ENCODE measurements at regions not wholly inside any gene's neighbourhood (a gene's known extent, or its start where the extent isn't known, plus 50 kb on each side); places are given as distances from the start of the nearest gene placed in this dataset.

DNA sequence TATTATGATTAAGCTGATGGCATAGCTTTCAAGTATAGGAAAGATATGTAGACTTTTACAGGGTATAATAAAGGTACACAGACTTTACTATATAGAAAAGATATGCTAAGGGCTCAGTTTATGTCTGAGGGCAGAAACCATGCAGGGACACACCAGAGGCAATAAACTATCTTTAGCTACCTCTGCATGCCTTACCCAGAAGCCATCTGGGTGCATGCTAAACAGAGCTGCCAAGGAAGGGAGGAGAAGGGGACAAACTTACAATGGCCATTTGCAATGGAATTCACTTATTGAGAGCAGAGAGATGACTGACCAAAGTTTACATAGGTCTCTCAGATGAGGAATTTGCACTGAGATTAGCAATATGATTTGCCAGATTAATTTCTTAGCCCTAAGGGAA, 143.1 kb upstream of the NR4A3 start:
- no peaks in the 10 kb centered on the region for H4K20me1 ChIP-seq
- H3K9ac ChIP-seq = no peak overlapping the region
- H3K9me3 ChIP-seq (replicated peaks in 1 of 11) = peaks cover 0 to 18% (median 9%) of the 10 kb centered on the region in 11 experiments; a peak in 10 of 22 replicates
- H3K27me3 ChIP-seq = no peaks in the 10 kb centered on the region
- peaks cover 0 to 17% (median 0%) of the 10 kb centered on the region in 10 experiments; a peak in 6 of 20 replicates for H3K4me1 ChIP-seq
- H3K27ac ChIP-seq = no peak overlapping the region
- no peak for TF ChIP-seq Cebpa-rat (IDR thresholded peaks at IDR 0.05)
- no peak overlapping the region for H3K4me2 ChIP-seq
- H3K4me3 ChIP-seq = no peak overlapping the region
- no peaks in the 10 kb centered on the region for H3K36me3 ChIP-seq

DNA sequence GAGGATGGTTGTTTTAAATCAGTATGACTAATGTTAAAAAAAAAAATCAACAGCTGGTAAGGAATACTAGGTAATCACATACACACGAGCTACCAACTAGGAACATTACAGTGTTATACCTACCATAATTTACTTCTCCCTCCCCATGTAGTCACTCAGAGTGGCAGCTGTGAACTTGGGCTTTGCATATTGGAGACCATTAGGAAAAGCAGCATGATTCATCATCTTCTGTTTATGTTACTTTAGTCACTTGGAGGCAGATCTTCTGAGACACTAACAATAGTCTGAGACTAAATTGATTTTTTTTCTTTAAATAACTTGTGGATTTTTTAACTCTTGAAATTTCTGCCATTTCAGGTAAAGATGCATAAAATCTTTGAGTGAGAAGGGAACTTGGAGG, 141.5 kb upstream of the NR4A3 start:
- Histone ChIP-seq H3K4me2 (no peak overlapping the region), H3K36me3 (no peaks in the 10 kb centered on the region), H4K20me1 (no peaks in the 10 kb centered on the region), H3K4me3 (no peak overlapping the region), H3K27ac (no peak overlapping the region), H3K9ac (no peak overlapping the region), H3K27me3 (no peaks in the 10 kb centered on the region), H3K4me1 (peaks cover 0 to 17% (median 0%) of the 10 kb centered on the region in 10 experiments; a peak in 6 of 20 replicates), H3K9me3 (replicated peaks in 1 of 11) (peaks cover 0 to 18% (median 9%) of the 10 kb centered on the region in 11 experiments; a peak in 10 of 22 replicates)
- no peak for TF ChIP-seq Cebpa-rat (IDR thresholded peaks at IDR 0.05)

DNA sequence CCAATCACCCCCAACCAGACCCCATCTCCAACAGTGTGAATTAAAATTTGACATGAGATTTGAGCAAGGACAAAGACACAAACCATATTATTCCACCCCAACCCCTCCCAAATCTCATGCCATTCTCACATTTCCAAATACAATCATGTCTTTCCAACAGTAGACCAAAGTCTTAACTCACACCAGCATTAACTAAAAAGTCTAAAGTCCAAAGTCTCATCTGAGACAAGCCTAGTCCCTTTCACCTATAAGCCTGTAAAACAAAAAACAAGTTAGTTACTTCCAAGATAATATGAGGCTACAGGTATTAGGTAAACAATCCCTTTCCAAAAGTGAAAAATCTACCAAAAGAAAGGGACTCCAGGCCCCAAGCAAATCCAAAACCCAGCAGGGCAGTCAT, 140.6 kb upstream of the NR4A3 start:
- TF ChIP-seq Cebpa-rat (IDR thresholded peaks at IDR 0.05) = no peak
- H3K36me3 ChIP-seq = no peaks in the 10 kb centered on the region
- no peaks in the 10 kb centered on the region for H3K27me3 ChIP-seq
- H3K27ac ChIP-seq = no peak overlapping the region
- H3K9ac ChIP-seq = no peak overlapping the region
- H3K4me2 ChIP-seq = no peak overlapping the region
- peaks cover 0 to 17% (median 0%) of the 10 kb centered on the region in 10 experiments; a peak in 6 of 20 replicates for H3K4me1 ChIP-seq
- H4K20me1 ChIP-seq = no peaks in the 10 kb centered on the region
- H3K4me3 ChIP-seq = no peak overlapping the region
- H3K9me3 ChIP-seq (replicated peaks in 1 of 11) = peaks cover 0 to 12% (median 5%) of the 10 kb centered on the region in 11 experiments; a peak in 10 of 22 replicates

DNA sequence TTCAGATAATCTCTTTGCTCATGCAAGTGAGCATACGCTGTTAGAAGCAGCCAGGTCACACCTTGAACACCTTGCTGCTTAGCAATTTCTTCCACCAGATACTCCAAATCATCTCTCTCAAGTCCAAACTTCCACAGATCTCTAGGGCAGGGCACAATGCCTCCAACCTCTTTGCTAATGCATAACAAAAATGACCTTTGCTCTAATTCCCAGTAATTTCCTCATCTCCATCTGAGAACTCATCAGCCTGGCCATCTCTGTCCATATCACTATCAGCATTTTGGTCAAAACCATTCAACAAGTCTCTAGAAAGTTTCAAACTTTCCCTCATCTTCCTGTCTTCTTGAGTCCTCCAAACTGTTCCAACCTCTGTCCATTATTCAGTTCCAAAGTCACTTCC, 139.3 kb upstream of the NR4A3 start:
- H3K4me3 ChIP-seq = no peak overlapping the region
- no peaks in the 10 kb centered on the region for H4K20me1 ChIP-seq
- no peaks in the 10 kb centered on the region for H3K27me3 ChIP-seq
- H3K4me1 ChIP-seq = peaks cover 0 to 17% (median 0%) of the 10 kb centered on the region in 10 experiments; a peak in 6 of 20 replicates
- H3K27ac ChIP-seq = no peak overlapping the region; a peak in 1 of 22 replicates
- peaks cover 0 to 10% (median 0%) of the 10 kb centered on the region in 11 experiments; a peak in 5 of 22 replicates for H3K9me3 ChIP-seq (replicated peaks in 1 of 11)
- H3K36me3 ChIP-seq = no peaks in the 10 kb centered on the region
- TF ChIP-seq Cebpa-rat (IDR thresholded peaks at IDR 0.05) = no peak
- peak overlapping the region in 2 of 11 experiments; percentile 58 to 63; a peak in 4 of 22 replicates for H3K4me2 ChIP-seq
- no peak overlapping the region for H3K9ac ChIP-seq

DNA sequence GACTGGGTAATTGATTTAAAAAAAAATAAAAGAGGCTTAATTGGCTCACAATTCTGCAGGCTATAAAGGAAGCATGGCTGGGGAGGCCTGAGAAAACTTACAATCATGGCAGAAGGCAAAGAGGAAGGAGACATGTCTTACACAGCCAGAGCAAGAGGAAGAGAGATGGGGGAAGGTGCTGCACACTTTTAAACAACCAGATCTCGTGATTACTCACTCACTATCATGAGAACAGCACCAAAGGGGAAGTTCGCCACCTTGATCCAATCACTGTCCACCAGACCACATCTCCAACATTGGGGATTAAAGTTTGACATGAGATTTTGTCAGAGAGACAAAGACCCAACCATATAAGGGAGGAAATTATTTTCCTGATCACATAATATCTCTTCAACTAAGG, 138.8 kb upstream of the NR4A3 start:
- no peak overlapping the region for H3K4me3 ChIP-seq
- H3K4me1 ChIP-seq = peaks cover 0 to 17% (median 0%) of the 10 kb centered on the region in 10 experiments; a peak in 6 of 20 replicates
- no peaks in the 10 kb centered on the region for H3K27me3 ChIP-seq
- no peak overlapping the region for H3K9ac ChIP-seq
- no peak for TF ChIP-seq Cebpa-rat (IDR thresholded peaks at IDR 0.05)
- peaks cover 0 to 10% (median 0%) of the 10 kb centered on the region in 11 experiments; a peak in 5 of 22 replicates for H3K9me3 ChIP-seq (replicated peaks in 1 of 11)
- no peak overlapping the region; a peak in 1 of 22 replicates for H3K27ac ChIP-seq
- peak overlapping the region in 1 of 11 experiments; percentile 58; a peak in 2 of 22 replicates for H3K4me2 ChIP-seq
- no peaks in the 10 kb centered on the region for H4K20me1 ChIP-seq
- H3K36me3 ChIP-seq = no peaks in the 10 kb centered on the region

DNA sequence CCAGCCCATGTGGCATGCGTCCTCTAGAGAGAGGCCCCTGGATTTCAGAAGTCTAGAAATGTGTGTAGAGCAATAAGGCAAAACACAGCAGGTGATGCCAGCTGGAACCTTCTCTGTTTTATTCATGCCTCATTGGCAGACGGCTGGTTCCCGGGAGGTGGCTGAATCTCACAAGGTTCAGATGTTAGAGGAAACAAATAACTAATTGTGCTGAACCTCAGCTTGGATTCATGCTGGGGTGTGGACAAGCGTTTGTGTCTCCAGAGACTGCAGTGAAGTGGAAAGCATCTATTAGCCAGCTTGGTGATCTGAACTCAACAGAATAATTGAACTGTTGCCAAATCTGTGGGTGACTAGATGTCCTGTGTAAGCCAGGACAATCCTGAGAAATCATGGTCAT, 131.1 kb upstream of the NR4A3 start:
- no peak overlapping the region for H3K9ac ChIP-seq
- H3K27me3 ChIP-seq = no peaks in the 10 kb centered on the region
- H3K4me3 ChIP-seq = no peak overlapping the region
- H3K36me3 ChIP-seq = no peaks in the 10 kb centered on the region
- H3K27ac ChIP-seq = no peak overlapping the region
- H3K9me3 ChIP-seq (replicated peaks in 1 of 11) = no peaks in the 10 kb centered on the region; a peak in 1 of 22 replicates
- no peaks in the 10 kb centered on the region for H4K20me1 ChIP-seq
- no peak for TF ChIP-seq Cebpa-rat (IDR thresholded peaks at IDR 0.05)
- H3K4me1 ChIP-seq = no peaks in the 10 kb centered on the region
- H3K4me2 ChIP-seq = no peak overlapping the region

DNA sequence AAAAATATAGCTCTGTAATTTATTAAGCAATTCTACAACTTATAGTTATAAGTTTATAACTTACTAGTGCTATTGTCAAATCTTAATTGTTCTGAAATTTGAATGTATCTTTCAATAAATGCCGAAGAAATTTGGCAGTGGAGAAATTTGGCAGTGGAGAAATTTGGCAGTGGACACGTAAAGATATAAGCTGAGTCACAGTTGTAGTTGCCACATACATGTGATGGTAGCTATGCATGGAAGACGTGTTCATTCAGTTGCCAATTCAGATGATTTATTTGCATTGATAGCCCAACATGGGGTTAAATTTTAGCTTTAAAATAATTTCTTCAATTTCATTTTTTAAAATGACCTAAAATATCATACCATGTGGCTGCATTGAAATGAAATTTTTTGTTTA, 127.8 kb upstream of the NR4A3 start:
- Histone ChIP-seq H3K27ac (no peak overlapping the region), H3K36me3 (no peaks in the 10 kb centered on the region), H3K4me2 (no peak overlapping the region), H3K4me3 (no peak overlapping the region), H4K20me1 (no peaks in the 10 kb centered on the region), H3K9me3 (replicated peaks in 1 of 11) (peaks cover 9 to 13% (median 11%) of the 10 kb centered on the region in 11 experiments; a peak in 21 of 22 replicates), H3K4me1 (no peaks in the 10 kb centered on the region), H3K27me3 (no peaks in the 10 kb centered on the region), H3K9ac (no peak overlapping the region)
- TF ChIP-seq Cebpa-rat (IDR thresholded peaks at IDR 0.05) = no peak

DNA sequence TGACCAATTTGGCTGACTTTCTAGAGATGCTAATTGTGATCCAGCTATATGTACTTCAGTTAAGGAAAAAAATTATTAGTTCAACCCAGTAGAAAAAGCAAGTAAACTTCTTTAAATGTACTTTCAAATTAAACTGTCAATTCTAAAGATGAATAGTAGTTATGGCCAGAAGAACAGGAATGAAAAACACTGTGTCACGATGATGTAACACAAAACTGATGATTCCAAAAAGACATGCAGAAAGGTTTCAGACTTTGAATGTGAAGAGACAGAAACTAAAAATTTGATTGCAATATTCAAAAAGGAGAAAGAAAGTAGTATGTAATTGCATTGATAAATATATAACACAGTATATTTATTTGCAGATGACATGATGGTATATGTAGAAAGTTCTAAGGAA, 127.3 kb upstream of the NR4A3 start:
- Histone ChIP-seq H3K4me1 (no peaks in the 10 kb centered on the region), H3K27ac (no peak overlapping the region), H3K4me2 (no peak overlapping the region), H3K36me3 (no peaks in the 10 kb centered on the region), H3K9me3 (replicated peaks in 1 of 11) (peaks cover 9 to 15% (median 14%) of the 10 kb centered on the region in 11 experiments; a peak in 21 of 22 replicates), H3K27me3 (no peaks in the 10 kb centered on the region), H3K9ac (no peak overlapping the region), H4K20me1 (no peaks in the 10 kb centered on the region), H3K4me3 (no peak overlapping the region)
- TF ChIP-seq Cebpa-rat (IDR thresholded peaks at IDR 0.05) = no peak

DNA sequence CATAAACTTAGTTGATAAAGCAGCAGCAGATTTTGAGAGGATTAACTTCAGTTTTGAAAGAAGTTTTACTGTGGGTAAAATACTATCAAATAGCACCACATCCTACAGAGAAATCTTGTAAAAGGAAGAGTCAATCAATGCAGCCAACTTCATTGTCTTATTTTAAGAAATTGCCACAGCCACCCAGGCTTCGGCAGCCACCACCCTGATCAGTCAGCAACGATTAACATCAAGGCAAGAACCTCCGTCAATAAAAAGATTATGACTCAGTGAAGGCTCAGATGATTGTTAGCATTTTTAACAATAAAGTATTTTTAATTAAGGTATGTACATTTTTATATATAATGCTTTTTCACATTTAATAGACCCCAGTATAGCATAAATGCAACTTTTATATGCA, 122.3 kb upstream of the NR4A3 start:
- Histone ChIP-seq H3K4me1 (no peaks in the 10 kb centered on the region), H3K9me3 (replicated peaks in 1 of 11) (peaks cover 11 to 22% (median 14%) of the 10 kb centered on the region in 11 experiments), H3K4me3 (no peak overlapping the region), H3K36me3 (no peaks in the 10 kb centered on the region), H4K20me1 (no peaks in the 10 kb centered on the region), H3K27ac (no peak overlapping the region), H3K27me3 (no peaks in the 10 kb centered on the region), H3K9ac (no peak overlapping the region), H3K4me2 (no peak overlapping the region)
- no peak for TF ChIP-seq Cebpa-rat (IDR thresholded peaks at IDR 0.05)

DNA sequence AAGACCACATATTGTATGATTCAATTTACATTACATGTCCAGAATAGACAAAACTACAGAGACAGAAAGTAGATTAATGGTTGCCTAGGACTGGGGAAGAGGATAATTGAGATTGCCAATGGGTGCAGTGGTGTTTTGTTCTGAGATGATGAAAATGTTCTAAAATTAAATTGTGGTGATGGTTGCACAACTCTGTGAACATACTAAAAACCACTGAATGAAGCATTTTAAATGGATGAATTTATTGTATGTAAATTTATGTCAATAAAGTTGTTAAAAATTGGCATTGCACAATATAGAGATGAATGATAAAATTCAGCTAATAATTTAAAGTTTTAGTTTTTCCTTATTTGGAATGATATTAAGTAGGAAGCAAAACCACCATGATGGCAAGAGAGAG, 109.5 kb upstream of the NR4A3 start:
- no peak overlapping the region for H3K9ac ChIP-seq
- H3K27ac ChIP-seq = peak overlapping the region in 5 of 11 experiments; percentile 20 to 41 (median 27); a peak in 3 of 22 replicates
- H3K9me3 ChIP-seq (replicated peaks in 1 of 11) = no peaks in the 10 kb centered on the region
- no peaks in the 10 kb centered on the region for H3K36me3 ChIP-seq
- peaks cover 0 to 17% (median 12%) of the 10 kb centered on the region in 10 experiments; a peak in 12 of 20 replicates for H3K4me1 ChIP-seq
- H4K20me1 ChIP-seq = no peaks in the 10 kb centered on the region
- TF ChIP-seq Cebpa-rat (IDR thresholded peaks at IDR 0.05) = peak in 1 of 11 experiments; percentile 53; a peak in 1 of 22 replicates
- H3K27me3 ChIP-seq = no peaks in the 10 kb centered on the region
- peak overlapping the region in 8 of 11 experiments; percentile 4 to 67 (median 40); a peak in 13 of 22 replicates for H3K4me2 ChIP-seq
- no peak overlapping the region for H3K4me3 ChIP-seq
